CD8-positive, alpha-beta memory T cell (primary cell): ENCODE measurements at regions not wholly inside any gene's neighbourhood (a gene's known extent, or its start where the extent isn't known, plus 50 kb on each side); places are given as distances from the start of the nearest gene placed in this dataset.

Source experiments
- CTCF ChIA-PET: fragments of 350-600 bp; sonication (Branson Sonifier 250); formaldehyde crosslinking; loops from one replicate; lab custom pipeline; 2021; ENCODE audit warnings: antibody characterized with exemption; lab: Charles Lee
- POLR2A ChIA-PET: fragments of 350-600 bp; sonication (Branson Sonifier 250); formaldehyde crosslinking; loops from one replicate; lab custom pipeline; 2021; ENCODE audit warnings: antibody characterized with exemption; lab: Charles Lee
- DNase-seq, 5 donors: peaks; one replicate each; pipeline versions ENCODE4 v3.0.0 to v3.0.0-alpha.2; 2020 to 2022; ENCODE audit warnings: mixed read lengths in 1 of 5
- H3K27ac ChIP-seq: one replicate; pipeline ENCODE4 v1.7.0; 2013; ENCODE audit warnings: low read depth, mild to moderate bottlenecking, low read length, moderate library complexity
- H3K27me3 ChIP-seq: 2 replicates; pipeline ENCODE4 v1.7.0; 2013; ENCODE audit warnings: low read length, mild to moderate bottlenecking; ENCODE audit not compliant: insufficient read depth, poor library complexity, severe bottlenecking
- H3K36me3 ChIP-seq: 2 replicates; pipeline ENCODE4 v1.7.0; 2013; ENCODE audit warnings: mild to moderate bottlenecking, low read length, moderate library complexity; ENCODE audit not compliant: insufficient read depth
- H3K4me1 ChIP-seq: 2 replicates; pipeline ENCODE4 v1.7.0; 2013; ENCODE audit warnings: mild to moderate bottlenecking, low read length, moderate library complexity; ENCODE audit not compliant: insufficient read depth
- H3K4me3 ChIP-seq: 2 replicates; pipeline ENCODE4 v1.7.0; 2013; ENCODE audit warnings: mild to moderate bottlenecking, low read length
- H3K9me3 ChIP-seq: 2 replicates; pipeline ENCODE4 v1.7.0; 2013; ENCODE audit warnings: mild to moderate bottlenecking, low read length
- H3K27ac Mint-ChIP-seq, 8 donors: one replicate each; pipeline ENCODE4 v1.8.0; 2020 to 2021; ENCODE audit warnings: mixed read lengths in 8 of 8, mild to moderate bottlenecking in 6 of 8, inconsistent platforms in 3 of 8, moderate library complexity in 3 of 8
- H3K27me3 Mint-ChIP-seq, 2 donors: one replicate each; pipeline ENCODE4 v1.8.0; 2020 to 2021; ENCODE audit warnings: mixed read lengths in 2 of 2, mild to moderate bottlenecking in 1 of 2, moderate library complexity in 1 of 2
- H3K36me3 Mint-ChIP-seq, 3 donors: one replicate each; pipeline ENCODE4 v1.8.0; 2020 to 2021; ENCODE audit warnings: mixed read lengths in 3 of 3, inconsistent platforms in 1 of 3, mild to moderate bottlenecking in 1 of 3
- H3K4me1 Mint-ChIP-seq, 3 donors: one replicate each; pipeline ENCODE4 v1.8.0; 2020 to 2021; ENCODE audit warnings: mixed read lengths in 3 of 3, inconsistent platforms in 1 of 3, mild to moderate bottlenecking in 1 of 3
- H3K4me3 Mint-ChIP-seq, 7 donors: one replicate each; pipeline ENCODE4 v1.8.0; 2020 to 2021; ENCODE audit warnings: mixed read lengths in 7 of 7, mild to moderate bottlenecking in 6 of 7, moderate library complexity in 4 of 7, inconsistent platforms in 2 of 7
- H3K9me3 Mint-ChIP-seq, 5 donors: one replicate each; pipeline ENCODE4 v1.8.0; 2020 to 2022; ENCODE audit warnings: mixed read lengths in 5 of 5, mild to moderate bottlenecking in 3 of 5, moderate library complexity in 2 of 5, inconsistent platforms in 1 of 5

DNA sequence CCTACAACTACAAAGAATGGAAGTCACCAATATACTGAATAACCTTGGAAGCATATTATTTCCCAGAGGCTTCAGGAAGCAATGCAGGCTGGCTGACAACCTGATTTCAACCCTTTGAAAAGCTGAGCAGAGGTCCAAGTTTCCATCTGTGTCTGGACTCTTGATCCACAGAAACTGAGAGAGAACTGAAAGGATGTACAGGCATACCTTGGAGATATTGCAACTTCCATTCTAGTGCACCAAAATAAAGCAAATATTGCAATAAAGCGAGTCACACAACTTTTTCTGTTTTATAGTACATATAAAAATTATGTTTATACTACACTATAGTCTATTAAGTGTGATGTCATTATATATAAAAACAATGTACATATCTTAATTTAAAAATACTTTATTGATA is 85.3 kb downstream of the TYW3 start:
- no peaks in the 10 kb centered on the region for H3K4me1 Mint-ChIP-seq
- H3K27me3 Mint-ChIP-seq = no peaks in the 10 kb centered on the region
- no peak overlapping the region for H3K27ac Mint-ChIP-seq
- ChIA-PET CTCF (no interaction called here), POLR2A (no interaction called here)
- Histone ChIP-seq H3K4me3 (no peak overlapping the region), H3K4me1 (no peaks in the 10 kb centered on the region), H3K27me3 (no peaks in the 10 kb centered on the region), H3K9me3 (no peaks in the 10 kb centered on the region), H3K27ac (no peak overlapping the region), H3K36me3 (no peaks in the 10 kb centered on the region)
- no peak overlapping the region for H3K4me3 Mint-ChIP-seq
- H3K36me3 Mint-ChIP-seq = no peaks in the 10 kb centered on the region
- no peak for DNase-seq
- H3K9me3 Mint-ChIP-seq = peaks cover 0 to 4% (median 0%) of the 10 kb centered on the region in 5 donors

GRCh38 chr1:74818661-74819456 is 85.9 kb downstream of the TYW3 start:
- Mint-ChIP-seq H3K27ac (no peak overlapping the region), H3K4me1 (no peaks in the 10 kb centered on the region), H3K9me3 (peaks cover 0 to 4% (median 0%) of the 10 kb centered on the region in 5 donors), H3K27me3 (no peaks in the 10 kb centered on the region), H3K4me3 (no peak overlapping the region), H3K36me3 (no peaks in the 10 kb centered on the region)
- Histone ChIP-seq H3K27me3 (no peaks in the 10 kb centered on the region), H3K36me3 (no peaks in the 10 kb centered on the region), H3K9me3 (no peaks in the 10 kb centered on the region), H3K27ac (no peak overlapping the region), H3K4me3 (no peak overlapping the region), H3K4me1 (no peaks in the 10 kb centered on the region)
- CTCF ChIA-PET = no interaction called here
- DNase-seq = no peak
- POLR2A ChIA-PET = no interaction called here

- Histone ChIP-seq H3K27ac (no peak overlapping the region), H3K9me3 (no peaks in the 10 kb centered on the region), H3K4me1 (no peaks in the 10 kb centered on the region), H3K27me3 (no peaks in the 10 kb centered on the region), H3K4me3 (no peak overlapping the region), H3K36me3 (no peaks in the 10 kb centered on the region)
- ChIA-PET CTCF (no interaction called here), POLR2A (no interaction called here)
- Mint-ChIP-seq H3K4me1 (no peaks in the 10 kb centered on the region), H3K27me3 (no peaks in the 10 kb centered on the region), H3K9me3 (no peaks in the 10 kb centered on the region), H3K4me3 (no peak overlapping the region), H3K36me3 (no peaks in the 10 kb centered on the region), H3K27ac (no peak overlapping the region)
- DNase-seq = no peak
Measured at GRCh38 chr1:74822851-74823401, 90.0 kb downstream of the TYW3 start.

DNA sequence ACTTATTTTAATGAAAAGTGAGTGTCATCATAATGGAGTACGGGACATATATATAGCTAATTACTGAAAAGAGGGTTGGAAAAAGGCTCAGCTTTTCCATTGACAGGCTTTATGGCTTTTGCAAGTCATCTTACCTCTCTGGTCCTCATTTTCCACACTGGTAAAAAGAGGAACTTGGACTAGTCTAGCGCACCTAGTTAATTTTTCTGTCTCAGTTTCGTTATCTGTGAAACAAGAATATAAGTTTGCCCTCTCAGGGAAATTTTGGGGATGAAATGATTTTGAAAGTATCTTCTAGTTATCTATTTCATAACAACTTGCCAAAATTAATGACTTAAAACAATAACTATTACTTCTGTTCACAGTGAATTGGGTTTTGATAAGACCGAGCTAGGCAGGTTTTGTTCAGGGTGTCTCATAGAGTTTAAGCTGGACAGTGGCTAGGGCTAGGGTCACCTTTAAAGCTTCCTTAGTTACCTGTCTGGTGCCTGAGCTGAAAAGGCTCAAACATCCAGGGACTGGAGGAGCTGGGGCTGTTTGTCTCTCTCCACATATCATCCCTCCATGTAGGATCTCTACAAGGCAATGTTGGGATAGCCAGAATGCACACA is 91.7 kb downstream of the TYW3 start:
- Histone ChIP-seq H3K4me1 (no peaks in the 10 kb centered on the region), H3K27me3 (no peaks in the 10 kb centered on the region), H3K9me3 (no peaks in the 10 kb centered on the region), H3K36me3 (no peaks in the 10 kb centered on the region), H3K4me3 (no peak overlapping the region), H3K27ac (no peak overlapping the region)
- DNase-seq = no peak
- H3K27me3 Mint-ChIP-seq = no peaks in the 10 kb centered on the region
- H3K4me1 Mint-ChIP-seq = no peaks in the 10 kb centered on the region
- ChIA-PET POLR2A (no interaction called here), CTCF (no interaction called here)
- H3K27ac Mint-ChIP-seq = no peak overlapping the region
- H3K36me3 Mint-ChIP-seq = no peaks in the 10 kb centered on the region
- H3K4me3 Mint-ChIP-seq = no peak overlapping the region
- H3K9me3 Mint-ChIP-seq = no peaks in the 10 kb centered on the region

- Mint-ChIP-seq H3K27me3 (peaks cover 0 to 2% of the 10 kb centered on the region in 2 donors), H3K9me3 (no peaks in the 10 kb centered on the region), H3K27ac (no peak overlapping the region), H3K4me1 (no peaks in the 10 kb centered on the region), H3K36me3 (no peaks in the 10 kb centered on the region), H3K4me3 (no peak overlapping the region)
- H3K27me3 ChIP-seq = no peaks in the 10 kb centered on the region
- no peaks in the 10 kb centered on the region for H3K9me3 ChIP-seq
- no peak for DNase-seq
- H3K4me3 ChIP-seq = no peak overlapping the region
- no peaks in the 10 kb centered on the region for H3K36me3 ChIP-seq
- POLR2A ChIA-PET = no interaction called here
- H3K4me1 ChIP-seq = no peaks in the 10 kb centered on the region
- CTCF ChIA-PET = no interaction called here
- H3K27ac ChIP-seq = no peak overlapping the region
Measured at GRCh38 chr1:74830766-74831165, 97.8 kb downstream of the TYW3 start.

DNA sequence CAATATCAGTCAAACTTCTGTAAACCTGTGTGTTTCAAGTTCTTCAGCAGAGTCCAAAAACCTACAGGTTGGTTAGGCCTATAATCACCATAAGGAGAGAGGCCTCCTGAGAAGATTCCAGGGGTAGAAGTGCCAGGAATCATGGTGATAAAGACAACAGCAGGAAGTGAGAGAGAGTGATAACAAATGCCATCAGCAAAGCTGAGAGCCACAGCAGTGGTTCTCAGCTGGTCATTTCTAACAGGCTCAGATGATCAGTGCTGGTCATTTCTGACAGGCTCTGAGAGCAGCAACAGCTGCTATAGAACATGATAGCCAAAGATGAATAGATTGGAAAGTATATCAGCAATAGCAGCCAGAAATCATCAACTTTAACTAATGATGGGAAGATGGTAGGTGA is 101.3 kb downstream of the TYW3 start:
- Mint-ChIP-seq H3K36me3 (no peaks in the 10 kb centered on the region), H3K4me3 (no peak overlapping the region), H3K27me3 (peaks cover 0 to 2% of the 10 kb centered on the region in 2 donors), H3K9me3 (no peaks in the 10 kb centered on the region), H3K4me1 (no peaks in the 10 kb centered on the region), H3K27ac (no peak overlapping the region)
- POLR2A ChIA-PET = no interaction called here
- Histone ChIP-seq H3K36me3 (no peaks in the 10 kb centered on the region), H3K27ac (no peak overlapping the region), H3K9me3 (no peaks in the 10 kb centered on the region), H3K27me3 (no peaks in the 10 kb centered on the region), H3K4me3 (no peak overlapping the region), H3K4me1 (no peaks in the 10 kb centered on the region)
- no peak for DNase-seq
- CTCF ChIA-PET = no interaction called here

DNA sequence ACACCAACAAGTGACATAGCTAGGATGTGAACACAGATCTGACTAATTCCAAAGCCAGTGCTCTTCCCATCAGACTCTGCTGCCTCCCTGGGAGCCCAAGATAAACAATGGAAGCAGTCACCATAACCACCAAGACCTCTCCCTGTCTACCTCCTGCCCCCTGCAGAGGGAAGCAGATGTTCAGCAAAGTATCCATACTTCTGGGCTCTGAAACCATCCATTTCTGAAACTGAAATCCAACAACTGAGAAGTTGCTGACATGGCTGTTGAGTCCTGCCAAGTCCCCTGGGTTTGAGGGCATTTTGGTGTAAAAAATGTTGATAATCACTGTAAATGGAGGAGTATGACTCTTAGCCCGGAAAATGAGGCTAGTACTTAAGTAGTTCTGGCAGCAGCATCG is 102.1 kb downstream of the TYW3 start:
- POLR2A ChIA-PET = no interaction called here
- no peaks in the 10 kb centered on the region for H3K27me3 ChIP-seq
- H3K4me3 Mint-ChIP-seq = no peak overlapping the region
- CTCF ChIA-PET = no interaction called here
- no peaks in the 10 kb centered on the region for H3K9me3 Mint-ChIP-seq
- H3K4me1 Mint-ChIP-seq = no peaks in the 10 kb centered on the region
- H3K9me3 ChIP-seq = no peaks in the 10 kb centered on the region
- no peak overlapping the region for H3K4me3 ChIP-seq
- DNase-seq = no peak
- H3K27me3 Mint-ChIP-seq = peaks cover 0 to 2% of the 10 kb centered on the region in 2 donors
- H3K27ac ChIP-seq = no peak overlapping the region
- H3K4me1 ChIP-seq = no peaks in the 10 kb centered on the region
- no peaks in the 10 kb centered on the region for H3K36me3 ChIP-seq
- no peak overlapping the region for H3K27ac Mint-ChIP-seq
- no peaks in the 10 kb centered on the region for H3K36me3 Mint-ChIP-seq

- H3K9me3 ChIP-seq = no peaks in the 10 kb centered on the region
- no peaks in the 10 kb centered on the region for H3K36me3 Mint-ChIP-seq
Measured at GRCh38 chr1:74842726-74843125, 109.8 kb downstream of the TYW3 start.

More at GRCh38 chr1:74842726-74843125, 109.8 kb downstream of the TYW3 start:
- no peaks in the 10 kb centered on the region for H3K4me1 Mint-ChIP-seq
- DNase-seq = no peak
- Histone ChIP-seq H3K27me3 (no peaks in the 10 kb centered on the region), H3K4me1 (no peaks in the 10 kb centered on the region), H3K27ac (no peak overlapping the region), H3K36me3 (no peaks in the 10 kb centered on the region), H3K4me3 (no peak overlapping the region)
- no peak overlapping the region for H3K4me3 Mint-ChIP-seq
- H3K9me3 Mint-ChIP-seq = peaks cover 0 to 7% (median 0%) of the 10 kb centered on the region in 5 donors
- POLR2A ChIA-PET = no interaction called here
- H3K27ac Mint-ChIP-seq = no peak overlapping the region
- CTCF ChIA-PET = no interaction called here
- H3K27me3 Mint-ChIP-seq = no peaks in the 10 kb centered on the region
